ENCODE measurements at regions not wholly inside any gene's neighbourhood (a gene's known extent, or its start where the extent isn't known, plus 50 kb on each side); places are given as distances from the start of the nearest gene placed in this dataset.

- DNase-seq (ENCODE audit: low spot score), result no peak
These were observed 189.7 kb upstream of the GDNF start for GRCh38 chr5:38029397-38030065.

DNA sequence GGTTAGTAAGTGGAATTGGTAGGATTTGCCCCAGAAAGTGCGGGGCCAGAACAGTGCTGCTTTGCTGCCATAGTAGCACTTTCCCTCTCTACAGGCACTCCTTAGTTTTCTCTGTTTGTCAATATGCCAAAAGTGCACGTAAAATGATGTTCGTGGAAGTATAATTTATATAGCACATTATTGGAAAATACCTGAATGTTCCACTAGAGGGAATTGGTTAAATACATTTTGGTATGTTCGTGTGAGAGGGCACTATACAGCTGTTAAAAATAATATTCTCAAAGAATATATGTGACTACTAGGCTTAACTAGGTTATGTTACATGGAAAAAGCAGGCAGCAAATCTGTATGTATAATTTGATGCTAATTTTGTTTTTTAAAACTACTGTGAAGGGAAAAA, 184.0 kb upstream of the GDNF start:
- DNase-seq (ENCODE audit: low spot score), result peak; percentile 10

DNA sequence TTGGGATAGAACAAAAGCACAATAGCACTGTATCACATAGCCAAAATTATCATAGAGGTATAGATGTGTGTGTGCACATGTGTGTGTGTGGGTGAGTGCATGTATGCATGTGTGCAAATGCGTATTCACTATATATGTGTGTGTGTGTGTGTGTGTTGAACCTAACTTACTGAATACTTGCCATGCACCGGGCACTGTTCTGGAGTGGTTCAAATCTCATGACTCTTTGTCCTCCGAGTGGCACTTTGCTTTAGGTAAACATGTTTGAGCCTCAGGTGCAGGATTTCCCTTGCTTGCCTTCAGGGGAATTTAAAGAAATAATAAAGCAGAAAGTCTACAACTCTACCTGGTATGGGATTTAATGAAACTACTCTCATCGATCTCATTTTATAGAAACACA, 183.5 kb upstream of the GDNF start:
- no peak for DNase-seq (ENCODE audit: low spot score)

DNA sequence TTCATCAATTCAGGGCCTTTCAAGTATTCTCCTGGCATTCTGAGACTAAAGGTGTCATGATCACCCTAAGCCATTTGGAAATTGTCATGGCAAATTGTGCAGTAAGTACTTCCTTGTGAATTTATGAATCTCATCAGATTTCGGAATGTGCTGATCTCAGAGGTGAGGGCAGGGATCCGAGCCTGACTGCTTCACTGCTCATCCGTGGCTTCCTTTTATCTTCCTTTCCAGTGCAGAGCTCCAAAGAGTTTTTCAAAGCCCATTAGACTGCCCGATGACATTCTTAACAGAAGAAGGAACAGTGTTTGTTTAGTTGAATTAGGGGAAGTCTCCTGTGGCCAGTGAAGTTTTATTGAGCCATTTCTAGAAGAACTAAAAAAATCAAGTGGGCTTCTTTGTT, 182.8 kb upstream of the GDNF start:
- DNase-seq (ENCODE audit: low spot score), result no peak

DNA sequence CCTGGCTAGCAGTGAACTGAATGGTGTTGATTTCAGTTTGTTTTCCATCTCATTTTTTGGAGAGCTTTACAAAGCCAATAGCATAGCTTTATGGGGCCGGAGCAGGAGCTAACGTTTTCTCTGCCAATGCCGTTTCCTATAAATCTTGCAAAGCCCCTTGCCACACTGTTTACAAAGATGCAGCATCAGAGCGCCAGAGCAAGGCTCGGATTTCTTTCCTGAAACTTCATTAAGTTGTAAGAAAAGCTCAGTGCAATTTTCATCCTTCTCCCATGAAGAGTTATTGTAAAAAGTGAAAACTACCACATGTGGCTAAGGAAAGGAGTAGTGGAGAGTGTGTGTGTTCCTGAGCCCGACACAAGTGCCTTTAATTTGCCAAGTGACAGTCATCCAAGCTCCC, 178.2 kb upstream of the GDNF start:
- DNase-seq (ENCODE audit: low spot score), result no peak

DNA sequence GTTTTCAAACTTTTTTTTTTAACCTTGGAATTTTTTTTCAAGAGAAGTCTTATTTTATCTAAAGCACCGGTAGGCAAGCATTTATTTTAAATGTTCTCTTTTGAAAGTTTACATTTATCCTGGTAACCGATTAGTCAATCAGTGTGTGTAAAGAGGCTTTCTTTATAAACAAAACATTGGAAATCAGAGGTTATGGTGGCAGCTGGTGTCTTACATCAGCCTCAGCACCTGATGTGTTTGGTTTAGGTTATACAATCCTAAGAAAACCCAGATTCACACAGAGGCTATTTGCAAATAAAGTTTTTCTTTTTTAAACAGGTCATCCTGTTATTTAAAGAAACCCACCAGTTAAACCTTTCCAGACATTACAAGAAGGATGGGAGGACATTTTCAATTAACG, 173.3 kb upstream of the GDNF start:
- no peak for DNase-seq (ENCODE audit: low spot score)

- DNase-seq (ENCODE audit: low spot score), result no peak
These were observed 171.9 kb upstream of the GDNF start for GRCh38 chr5:38011668-38012188.

GRCh38 chr5:38009749-38010358, 170.0 kb upstream of the GDNF start:
- no peak for DNase-seq (ENCODE audit: low spot score)

DNA sequence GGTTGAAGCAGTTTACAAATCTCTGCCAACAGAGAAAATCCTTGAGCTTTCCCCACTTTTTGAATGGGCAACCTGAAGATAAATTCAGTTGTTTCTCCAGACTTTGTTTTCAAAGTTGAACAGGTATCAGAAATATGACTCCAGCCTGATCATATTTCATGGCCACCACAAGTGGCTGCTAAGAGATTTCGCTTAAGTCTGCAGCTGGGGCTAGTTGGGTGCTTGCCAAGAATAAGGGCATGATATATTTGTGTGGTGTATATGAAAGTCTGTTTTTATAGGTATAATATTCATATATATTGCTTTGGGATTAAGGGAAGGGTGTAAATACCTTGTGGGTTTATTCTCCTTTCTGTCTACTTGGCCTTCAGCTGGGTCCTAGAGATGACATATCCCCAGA, 168.4 kb upstream of the GDNF start:
- DNase-seq (ENCODE audit: low spot score), result no peak

DNA sequence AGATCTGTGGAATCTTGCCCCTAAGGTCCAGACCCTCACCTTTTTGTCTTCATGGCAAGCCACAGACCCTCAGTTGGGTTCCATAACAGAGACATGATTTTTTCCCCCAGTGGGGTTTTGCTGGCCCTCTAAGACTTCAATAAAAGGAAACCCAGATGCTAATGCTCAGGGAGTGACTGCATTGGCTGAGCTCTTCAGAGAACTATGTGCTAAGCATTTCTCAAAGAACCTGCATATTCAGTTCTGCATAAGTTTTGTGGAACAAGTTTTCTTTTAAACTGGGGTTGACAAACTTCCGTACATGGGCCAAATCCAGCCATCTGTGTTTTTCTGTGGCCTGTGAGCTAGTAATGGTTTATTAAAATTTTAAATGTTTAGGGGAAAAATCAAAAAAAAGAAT, 159.8 kb upstream of the GDNF start:
- DNase-seq (ENCODE audit: low spot score), result no peak

GRCh38 chr5:37996918-37997317, 157.1 kb upstream of the GDNF start:
- no peak for DNase-seq (ENCODE audit: low spot score)

GRCh38 chr5:37994729-37995128, 154.9 kb upstream of the GDNF start:
- DNase-seq (ENCODE audit: low spot score), result no peak

GRCh38 chr5:37991301-37992299, 151.8 kb upstream of the GDNF start:
- DNase-seq (ENCODE audit: low spot score), result no peak

DNA sequence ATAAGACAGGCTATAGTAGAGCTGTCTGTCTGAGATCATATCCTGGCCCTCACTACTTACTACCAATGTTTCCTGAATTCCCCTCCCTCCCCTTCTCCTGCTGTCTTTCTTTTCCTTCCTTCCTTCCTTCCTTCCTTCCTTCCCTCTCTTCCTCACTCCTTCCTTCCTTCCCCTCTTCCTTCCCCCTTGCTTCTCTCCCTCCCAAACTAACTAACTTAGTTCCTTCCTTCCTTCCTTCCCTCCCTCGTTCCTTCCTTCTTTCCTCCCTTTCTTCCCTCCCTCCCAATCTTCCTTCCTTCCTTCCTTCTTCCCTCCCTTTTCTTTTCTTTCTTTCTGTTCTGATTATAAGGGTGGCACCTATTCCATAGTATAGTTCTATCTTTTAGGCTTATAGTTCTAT, 150.0 kb upstream of the GDNF start:
- DNase-seq (ENCODE audit: low spot score), result no peak

- no peak for DNase-seq (ENCODE audit: low spot score)
These were observed 148.7 kb upstream of the GDNF start for GRCh38 chr5:37988454-37989046.

DNA sequence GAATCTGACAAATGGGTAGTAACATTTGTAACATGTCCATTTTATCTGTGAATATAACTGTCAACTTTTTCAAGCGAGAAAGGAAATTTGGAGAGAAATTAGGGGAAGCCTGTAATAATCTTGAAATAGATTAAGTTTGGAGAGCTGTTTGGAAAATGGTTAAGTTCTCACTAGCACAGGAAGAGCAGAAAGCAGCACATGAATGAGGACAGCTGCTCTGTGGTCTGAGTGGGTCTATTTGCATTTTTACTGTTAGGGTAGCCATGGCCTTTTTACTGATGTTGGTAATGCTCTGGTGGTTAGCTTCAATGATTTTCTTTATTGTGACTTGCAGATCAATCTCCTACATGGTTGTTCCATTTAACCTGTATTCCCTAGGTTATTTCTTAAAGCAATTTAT, 144.5 kb upstream of the GDNF start:
- DNase-seq (ENCODE audit: low spot score), result no peak

GRCh38 chr5:37983463-37983862, 143.6 kb upstream of the GDNF start:
- DNase-seq (ENCODE audit: low spot score), result no peak

- DNase-seq (ENCODE audit: low spot score), result no peak
These were observed 139.7 kb upstream of the GDNF start for GRCh38 chr5:37979559-37979958.

DNA sequence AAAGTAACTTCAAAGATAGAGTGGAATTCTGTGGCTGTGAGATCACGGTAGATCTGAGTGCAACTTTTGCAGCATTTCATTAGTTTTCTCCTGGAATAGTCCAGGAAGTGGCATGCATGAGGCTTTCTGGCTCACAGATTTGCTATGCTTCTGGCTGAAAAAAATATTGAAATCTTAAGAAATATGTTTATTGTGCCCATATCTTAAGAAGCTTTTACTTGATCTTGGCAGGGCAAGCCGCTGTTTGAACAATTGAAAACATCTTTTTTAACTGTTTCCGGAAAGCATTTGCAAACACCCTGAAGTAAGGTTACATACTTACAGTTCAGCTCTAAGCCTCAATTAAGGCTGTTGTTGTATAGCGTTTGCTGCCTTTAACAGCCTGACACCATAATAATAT, 135.7 kb upstream of the GDNF start:
- no peak for DNase-seq (ENCODE audit: low spot score)

DNA sequence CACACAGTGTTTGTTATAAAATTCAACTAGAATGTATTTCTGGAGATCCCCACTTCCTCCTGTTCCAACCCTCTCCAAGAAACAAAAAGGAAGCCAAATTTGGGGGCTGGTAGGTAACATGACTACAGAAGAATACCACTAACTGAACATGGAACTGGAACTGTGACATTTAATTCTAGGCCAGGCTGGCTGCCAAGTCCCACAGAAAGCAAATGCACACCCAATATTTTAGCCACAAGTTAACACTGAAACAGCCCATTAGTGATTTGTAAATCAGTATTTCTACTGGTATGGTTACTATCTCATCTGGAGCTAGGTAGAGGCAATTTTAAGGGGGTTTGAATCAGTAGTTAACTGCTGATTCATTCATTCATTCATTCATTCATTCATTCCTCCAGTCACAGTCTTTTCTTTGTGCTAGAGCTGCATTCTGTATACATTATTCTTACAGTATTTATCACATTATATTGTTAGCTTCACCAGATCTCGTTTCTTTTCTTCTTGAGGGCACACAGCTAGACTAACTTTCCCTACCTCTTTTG, 131.7 kb upstream of the GDNF start:
- DNase-seq (ENCODE audit: low spot score), result no peak

- no peak for DNase-seq (ENCODE audit: low spot score)
These were observed 127.0 kb upstream of the GDNF start for GRCh38 chr5:37966871-37967270.

GRCh38 chr5:37966291-37966690, 126.5 kb upstream of the GDNF start:
- no peak for DNase-seq (ENCODE audit: low spot score)

Data from NAMALWA (cell line).